ENCODE measurements at regions not wholly inside any gene's neighbourhood (a gene's known extent, or its start where the extent isn't known, plus 50 kb on each side); places are given as distances from the start of the nearest gene placed in this dataset.

DNA sequence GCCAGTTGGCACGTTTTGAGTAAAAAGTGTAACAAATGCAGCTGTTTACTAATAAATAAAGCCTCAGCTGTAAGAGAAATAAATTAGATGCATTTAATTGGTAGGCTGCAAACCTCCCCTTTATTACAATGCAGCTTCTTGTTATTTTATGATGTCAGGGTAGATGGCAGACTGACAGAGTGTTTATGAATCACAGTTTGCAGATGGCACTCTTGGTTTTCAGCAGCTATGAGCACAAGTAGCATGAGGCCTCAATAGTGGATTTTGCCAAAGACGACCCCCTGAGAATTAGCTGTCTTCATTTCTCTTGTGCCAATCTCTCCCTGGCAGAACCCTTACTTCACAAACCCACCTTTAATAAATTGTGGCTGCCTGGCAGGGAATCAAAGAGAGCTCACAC is 161.2 kb upstream of the C1orf87 start:
- TF ChIP-seq, protein P1, sequence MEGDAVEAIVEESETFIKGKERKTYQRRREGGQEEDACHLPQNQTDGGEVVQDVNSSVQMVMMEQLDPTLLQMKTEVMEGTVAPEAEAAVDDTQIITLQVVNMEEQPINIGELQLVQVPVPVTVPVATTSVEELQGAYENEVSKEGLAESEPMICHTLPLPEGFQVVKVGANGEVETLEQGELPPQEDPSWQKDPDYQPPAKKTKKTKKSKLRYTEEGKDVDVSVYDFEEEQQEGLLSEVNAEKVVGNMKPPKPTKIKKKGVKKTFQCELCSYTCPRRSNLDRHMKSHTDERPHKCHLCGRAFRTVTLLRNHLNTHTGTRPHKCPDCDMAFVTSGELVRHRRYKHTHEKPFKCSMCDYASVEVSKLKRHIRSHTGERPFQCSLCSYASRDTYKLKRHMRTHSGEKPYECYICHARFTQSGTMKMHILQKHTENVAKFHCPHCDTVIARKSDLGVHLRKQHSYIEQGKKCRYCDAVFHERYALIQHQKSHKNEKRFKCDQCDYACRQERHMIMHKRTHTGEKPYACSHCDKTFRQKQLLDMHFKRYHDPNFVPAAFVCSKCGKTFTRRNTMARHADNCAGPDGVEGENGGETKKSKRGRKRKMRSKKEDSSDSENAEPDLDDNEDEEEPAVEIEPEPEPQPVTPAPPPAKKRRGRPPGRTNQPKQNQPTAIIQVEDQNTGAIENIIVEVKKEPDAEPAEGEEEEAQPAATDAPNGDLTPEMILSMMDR (conservative IDR thresholded peaks at IDR 0.05 in 1 of 2, IDR thresholded peaks at IDR 0.05 in 1 of 2; ENCODE audit: low read depth in 1 of 2, low read length in 2 of 2) = no peak
- TF ChIP-seq EZH2 (IDR thresholded peaks at IDR 0.05; ENCODE audit: low read length, missing control alignments) = no peak

Data from fibroblast of lung (primary cell).